GM18517 (cell line): ENCODE measurements at regions not wholly inside any gene's neighbourhood (a gene's known extent, or its start where the extent isn't known, plus 50 kb on each side); places are given as distances from the start of the nearest gene placed in this dataset.
A peak's percentile ranks its signal among the peaks of the same experiment; 100 is the strongest.
"Not testable (repeated sequence)": the region's sequence is repeated elsewhere in the genome, so short reads cannot be mapped to it uniquely, and the experiment has no call there.

Source experiments
- ATAC-seq: cut with Tn5 transposase; IDR thresholded peaks from one replicate; pipeline ENCODE4 v1.9.1; 2021; ENCODE audit warnings: mild to moderate bottlenecking, moderate library complexity; ENCODE audit not compliant: unreplicated experiment

DNA sequence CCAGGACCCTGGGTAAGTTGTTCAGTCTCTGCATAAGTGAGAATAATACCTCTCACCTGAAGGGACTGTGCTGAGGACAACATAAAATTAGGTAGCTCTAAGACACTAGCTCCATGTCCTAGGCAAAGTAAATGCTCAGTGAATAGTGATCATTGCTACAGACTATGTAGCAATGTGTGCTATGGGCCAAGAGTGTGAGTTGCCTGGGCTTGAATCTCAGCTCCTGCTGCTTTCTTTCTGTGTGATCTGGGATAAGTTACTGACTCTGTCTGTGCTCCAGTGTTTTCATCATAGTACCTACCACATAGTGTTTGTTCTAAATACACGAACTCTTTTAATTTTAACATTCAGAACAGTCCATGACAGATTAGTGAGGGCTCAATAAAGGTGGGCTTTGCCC is 81.1 kb upstream of the MFGE8 start:
- ATAC-seq, result no peak

GRCh38 chr15:88995449-88995848 is 82.3 kb upstream of the MFGE8 start:
- no peak for ATAC-seq

DNA sequence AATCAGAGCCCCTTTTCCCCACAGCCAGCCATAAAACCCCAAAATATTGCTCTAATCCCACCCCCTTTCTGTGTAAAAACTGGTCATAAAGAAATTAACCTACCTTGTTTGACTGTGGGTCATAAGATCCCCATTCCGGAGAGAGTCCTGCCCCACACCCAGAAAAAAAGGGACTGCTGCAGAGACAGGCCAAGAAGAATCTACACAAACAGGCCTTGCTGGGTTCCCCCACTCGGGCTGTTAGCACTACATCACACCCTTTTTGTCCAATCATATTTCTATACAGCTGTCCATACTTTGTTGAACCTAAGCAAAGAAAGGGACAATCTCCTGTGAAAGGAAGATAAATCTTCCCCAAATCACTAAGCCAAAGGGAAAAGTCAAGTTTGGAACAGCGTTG is 84.4 kb upstream of the MFGE8 start:
- no peak for ATAC-seq

DNA sequence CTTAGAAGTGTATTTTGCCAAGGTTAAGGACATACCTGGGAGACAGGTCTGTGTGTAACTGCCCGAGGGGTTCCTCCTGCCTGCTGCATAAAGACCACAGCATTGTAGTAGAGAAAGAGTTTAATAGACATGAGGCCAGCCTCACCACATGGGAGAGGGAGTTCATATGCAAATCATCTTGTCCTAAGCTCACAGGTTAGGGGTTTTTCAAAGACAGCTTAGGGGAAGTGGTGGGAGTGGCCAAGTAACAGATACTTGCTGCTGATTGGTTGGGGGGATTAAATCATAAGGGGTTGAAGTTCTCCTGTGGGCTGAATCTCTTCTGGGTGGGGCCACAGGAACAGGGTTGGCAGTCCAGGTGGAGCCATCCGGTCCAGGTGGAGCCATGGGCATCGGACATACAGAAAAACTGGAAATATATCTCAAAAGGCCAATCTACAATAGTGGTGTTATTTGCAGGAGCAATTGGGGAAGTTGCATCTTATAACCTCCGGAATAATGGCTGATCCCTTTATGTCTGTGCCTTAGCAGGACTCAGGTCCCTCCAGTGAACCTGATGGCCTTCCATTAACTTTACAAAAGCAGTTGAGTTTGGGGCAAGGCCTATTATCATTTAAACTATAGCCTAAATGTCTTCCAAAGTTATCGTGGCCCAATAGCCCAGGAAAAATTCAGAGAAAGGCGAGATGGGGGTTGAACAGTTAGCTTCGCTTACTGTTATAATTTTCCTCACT is 86.0 kb upstream of the MFGE8 start:
- no peak for ATAC-seq

DNA sequence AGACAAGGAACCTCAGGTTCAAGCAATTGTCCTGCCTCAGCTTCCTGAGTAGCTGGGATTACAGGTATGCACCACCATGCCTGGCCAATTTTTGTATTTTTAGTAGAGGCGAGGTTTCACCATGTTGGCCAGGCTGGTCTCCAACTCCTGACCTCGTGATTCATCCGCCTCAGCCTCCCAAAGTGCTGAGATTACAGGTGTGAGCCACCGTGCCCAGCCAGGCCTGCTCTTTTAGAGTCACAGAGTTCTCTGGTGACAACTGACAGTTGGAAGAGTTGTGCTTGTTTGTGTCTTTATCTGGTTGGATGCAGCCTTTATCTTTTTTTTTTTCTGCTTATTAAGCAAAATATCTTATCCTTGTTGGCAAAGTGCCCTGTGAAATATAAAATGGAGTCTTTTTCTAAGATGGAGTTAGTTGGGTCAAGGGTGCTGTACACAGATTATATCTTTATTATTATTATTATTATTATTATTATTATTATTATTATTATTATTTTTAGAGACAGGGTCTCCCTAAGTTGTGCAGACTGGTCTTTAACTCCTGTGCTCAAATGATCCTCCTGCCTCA is 86.5 kb upstream of the ABHD2 start:
- not testable (repeated sequence) for ATAC-seq

- peak; percentile 84 for ATAC-seq
Measured at GRCh38 chr15:89002281-89002761, 85.9 kb upstream of the ABHD2 start.

GRCh38 chr15:89002830-89003229 is 85.4 kb upstream of the ABHD2 start:
- ATAC-seq, result peak; percentile 16

DNA sequence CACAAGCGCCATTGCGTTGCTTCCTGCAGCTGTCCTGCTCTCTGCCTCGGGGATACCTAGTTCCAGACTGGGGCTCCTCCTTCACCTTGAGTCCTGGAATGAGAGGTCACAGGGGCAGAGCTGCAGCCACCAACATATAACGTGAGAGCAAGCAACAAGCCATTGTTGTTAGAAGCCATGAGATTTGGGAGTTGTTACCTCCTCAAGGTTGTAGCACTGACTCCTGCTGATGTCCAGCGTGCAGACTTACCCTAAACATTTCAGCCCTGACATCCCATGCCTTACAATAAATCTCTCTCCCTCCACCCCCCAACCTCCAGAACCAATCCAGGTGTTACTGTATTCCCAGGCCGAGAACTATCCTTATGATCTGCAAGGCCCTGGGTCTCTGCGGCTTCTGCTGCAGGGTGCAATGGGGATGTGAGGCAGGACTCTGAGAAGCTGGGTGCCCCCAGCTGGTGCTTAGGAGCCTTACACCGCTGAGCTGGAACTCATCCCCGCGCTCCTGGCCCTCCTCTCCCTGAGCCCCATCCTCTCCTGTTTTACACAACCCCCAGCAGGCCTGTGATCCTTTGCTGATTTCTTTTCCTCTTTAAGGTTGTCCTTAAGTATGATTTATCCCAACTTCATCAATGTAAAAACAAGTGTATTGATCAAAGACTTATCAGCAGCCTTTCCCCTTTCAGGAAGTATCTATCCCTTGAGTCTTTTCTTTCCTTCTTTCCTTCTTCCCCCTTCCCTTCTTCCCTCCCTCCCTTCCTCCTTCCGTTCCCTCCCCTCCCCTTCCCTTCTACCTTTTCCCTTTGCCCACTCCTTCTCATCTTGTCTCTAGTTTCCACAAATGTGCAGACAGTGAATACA is 84.2 kb upstream of the ABHD2 start:
- no peak for ATAC-seq

- no peak for ATAC-seq
Measured at GRCh38 chr15:89004726-89005030, 83.6 kb upstream of the ABHD2 start.

- not testable (repeated sequence) for ATAC-seq
Measured at GRCh38 chr15:89007527-89007926, 80.7 kb upstream of the ABHD2 start.

DNA sequence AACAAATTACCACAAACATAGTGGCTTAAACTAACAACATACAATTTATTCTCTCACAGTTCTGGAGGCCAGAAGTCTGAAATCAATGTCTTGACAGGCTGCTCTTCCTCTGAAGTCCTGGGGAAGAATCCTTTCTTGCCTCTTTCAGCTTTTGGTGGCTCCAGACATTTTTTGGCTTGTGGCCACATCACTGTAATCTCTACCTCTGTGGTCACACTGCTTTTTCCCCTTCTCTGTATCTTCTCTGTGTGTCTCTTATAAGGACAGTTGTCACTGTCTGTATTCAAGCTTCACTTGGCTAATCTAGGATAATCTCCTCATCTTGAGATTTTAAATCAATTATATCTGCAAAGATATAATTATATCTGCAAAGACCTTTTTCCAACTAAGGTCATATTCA is 80.3 kb upstream of the ABHD2 start:
- ATAC-seq, result no peak

- ATAC-seq, result no peak
Measured at GRCh38 chr15:89009080-89009479, 79.2 kb upstream of the ABHD2 start.

DNA sequence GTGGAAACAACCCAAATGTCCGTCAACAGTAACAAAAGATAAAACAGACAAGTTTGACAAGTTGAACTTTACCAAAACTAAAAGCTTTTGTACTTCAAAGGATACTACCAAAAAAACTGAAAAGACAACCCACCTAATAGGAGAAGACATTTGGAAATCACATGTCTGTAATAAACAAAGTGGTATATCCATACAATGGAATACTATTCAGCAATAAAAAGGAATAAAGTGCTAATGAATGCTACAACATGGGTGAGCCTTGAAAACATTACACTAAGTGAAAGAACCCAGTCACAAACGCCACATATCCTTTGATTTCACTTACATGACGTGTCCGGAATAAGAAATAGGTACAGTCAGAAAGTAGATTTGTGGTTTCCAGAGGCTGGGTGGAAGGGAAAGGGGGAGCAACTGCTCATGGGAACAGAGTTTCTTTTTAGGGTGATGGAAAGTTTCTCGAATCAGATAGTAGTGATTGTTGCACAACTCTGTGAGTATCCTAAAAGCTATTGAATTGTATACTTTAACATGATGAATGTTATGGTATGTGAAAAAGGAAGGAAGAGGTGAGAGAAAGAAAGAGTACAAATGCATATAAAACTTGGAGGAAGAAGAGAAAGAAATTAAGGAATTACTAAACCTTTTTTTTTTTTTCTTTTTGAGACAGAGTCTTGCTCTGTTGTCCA is 72.7 kb upstream of the ABHD2 start:
- no peak for ATAC-seq

- no peak for ATAC-seq
Measured at GRCh38 chr15:89016549-89017041, 71.7 kb upstream of the ABHD2 start.

DNA sequence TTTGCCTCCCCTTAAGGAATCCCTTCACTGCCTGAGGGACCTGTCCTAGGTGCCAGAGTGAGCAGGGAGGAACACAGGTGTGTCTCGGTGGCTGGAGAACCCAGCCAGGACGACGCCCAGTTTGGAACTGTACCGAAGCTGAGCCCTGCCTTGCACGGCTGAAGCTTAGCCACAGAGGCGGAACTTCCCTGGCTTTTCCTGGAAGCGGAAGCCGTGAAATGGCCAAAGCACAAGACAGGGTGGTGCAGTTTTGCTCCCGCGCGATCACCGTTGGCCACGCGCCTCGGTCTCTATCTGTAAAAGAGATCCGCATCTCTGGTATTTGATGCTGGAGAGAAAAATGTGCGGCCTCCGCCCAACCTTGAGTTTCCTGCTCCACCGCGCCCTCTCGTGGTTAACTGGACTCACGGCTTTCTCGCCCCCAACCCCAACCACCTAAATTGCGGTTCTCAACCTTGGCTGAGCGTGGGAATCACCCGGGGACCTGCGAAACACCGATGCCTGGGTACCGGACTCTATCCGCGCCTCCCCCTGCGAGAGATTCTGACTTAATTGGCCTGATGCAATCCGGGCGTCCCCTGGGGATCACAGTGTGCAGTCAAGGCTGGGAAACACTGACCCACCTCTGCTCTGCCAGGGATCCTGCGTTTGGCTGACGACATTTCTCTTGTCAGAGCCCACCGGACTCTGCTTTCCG is 70.7 kb upstream of the ABHD2 start:
- peak; percentile 55 for ATAC-seq

DNA sequence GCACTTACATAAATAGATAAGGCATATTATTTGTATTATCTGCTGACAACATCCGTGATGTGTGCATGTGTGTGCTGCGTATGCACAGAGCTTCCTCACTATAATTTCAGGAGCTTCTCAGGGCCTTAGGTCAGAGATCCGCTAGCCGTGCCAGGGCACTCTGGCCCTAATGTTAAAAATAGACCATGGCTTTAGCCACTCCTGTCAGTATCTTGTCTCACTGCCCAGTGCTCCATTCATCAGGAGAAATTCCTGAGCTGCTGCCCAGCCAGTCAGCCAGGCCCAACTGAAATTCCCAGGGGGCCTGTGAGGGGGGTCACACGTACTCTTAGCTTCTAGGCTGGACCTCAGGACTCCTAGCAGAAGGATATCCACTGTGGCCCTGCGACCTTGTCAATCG is 70.0 kb upstream of the ABHD2 start:
- ATAC-seq, result no peak

- no peak for ATAC-seq
Measured at GRCh38 chr15:89019436-89019835, 68.8 kb upstream of the ABHD2 start.

DNA sequence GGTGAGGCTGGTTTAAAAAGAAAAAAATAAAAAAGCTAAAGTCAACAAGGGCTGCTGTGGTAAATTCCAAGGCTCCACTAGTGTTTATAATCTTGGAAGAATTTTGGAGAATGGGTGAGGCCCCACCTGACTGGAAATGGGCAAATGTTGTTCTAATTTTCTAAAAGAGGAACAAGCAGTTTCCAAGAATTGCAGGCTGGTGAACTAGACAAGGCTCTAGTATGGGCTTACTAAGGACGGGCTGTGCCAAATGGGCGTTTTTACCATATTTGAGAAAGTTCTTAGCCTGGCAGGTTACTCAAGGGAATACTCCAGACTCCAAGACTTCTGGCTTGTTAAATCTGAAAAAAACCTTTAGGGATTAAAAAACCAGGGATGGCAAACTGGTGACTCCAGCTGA is 67.0 kb upstream of the ABHD2 start:
- ATAC-seq, result no peak

- not testable (repeated sequence) for ATAC-seq
Measured at GRCh38 chr15:89021886-89022285, 66.4 kb upstream of the ABHD2 start.

DNA sequence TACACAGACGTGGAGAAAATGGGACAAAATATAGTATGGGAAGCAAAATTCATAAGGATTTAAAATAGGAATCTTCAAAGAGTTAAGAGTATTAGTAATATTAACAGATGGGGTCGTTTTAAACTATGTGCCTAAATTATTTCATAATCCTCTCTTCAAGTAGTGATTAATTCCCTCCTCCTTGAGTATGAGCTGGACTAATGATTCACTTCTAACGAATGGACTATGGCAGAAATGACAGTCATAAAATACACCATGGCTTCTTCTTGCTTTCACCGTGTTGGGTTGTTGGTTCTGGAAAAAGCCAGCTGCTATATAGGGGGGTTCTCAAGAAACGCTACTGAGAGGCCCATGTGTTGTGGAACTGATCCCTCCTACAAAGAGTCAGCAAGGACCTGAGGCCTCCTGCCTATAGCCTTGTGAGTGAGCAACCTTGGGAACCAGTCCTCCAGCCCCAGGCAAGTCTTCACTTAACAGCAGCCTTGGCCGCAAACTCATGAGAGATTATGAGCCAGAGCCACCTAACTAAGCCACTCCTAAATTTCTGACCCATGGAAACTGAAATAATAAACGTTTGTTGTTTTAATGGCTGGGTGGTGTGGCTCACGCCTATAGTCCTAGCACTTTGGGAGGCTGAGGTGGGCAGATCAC is 64.8 kb upstream of the ABHD2 start:
- ATAC-seq, result no peak
